ENCODE measurements at regions not wholly inside any gene's neighbourhood (a gene's known extent, or its start where the extent isn't known, plus 50 kb on each side); places are given as distances from the start of the nearest gene placed in this dataset.
"Not testable (repeated sequence)": the region's sequence is repeated elsewhere in the genome, so short reads cannot be mapped to it uniquely, and the experiment has no call there.

- Histone ChIP-seq H3K4me1 (ENCODE audit: insufficient read depth, low read length) (peaks cover 4% of the 10 kb centered on the region; the same call in 1 of the 2 replicates), H3K9me3 (ENCODE audit: insufficient read depth, low read depth, low read length) (no peaks in the 10 kb centered on the region), H3K9ac (ENCODE audit: low read depth, low read length) (no peak overlapping the region), H3K27me3 (ENCODE audit: insufficient read depth, low read length) (no peaks in the 10 kb centered on the region), H3K4me3 (ENCODE audit: low read length) (no peak overlapping the region), H3K36me3 (ENCODE audit: insufficient read depth, low read depth, low read length) (no peaks in the 10 kb centered on the region), H3K27ac (ENCODE audit: low read length) (no peak overlapping the region)
These were observed 738.2 kb downstream of the COL12A1 start for GRCh38 chr6:74467533-74468215.

GRCh38 chr6:74466572-74466971 is 739.3 kb downstream of the COL12A1 start:
- H3K4me3 ChIP-seq (ENCODE audit: low read length): no peak overlapping the region
- no peaks in the 10 kb centered on the region for H3K27me3 ChIP-seq (ENCODE audit: insufficient read depth, low read length)
- no peak overlapping the region for H3K27ac ChIP-seq (ENCODE audit: low read length)
- peaks cover 4% of the 10 kb centered on the region; the same call in 1 of the 2 replicates for H3K4me1 ChIP-seq (ENCODE audit: insufficient read depth, low read length)
- no peak overlapping the region for H3K9ac ChIP-seq (ENCODE audit: low read depth, low read length)
- H3K36me3 ChIP-seq (ENCODE audit: insufficient read depth, low read depth, low read length): no peaks in the 10 kb centered on the region
- no peaks in the 10 kb centered on the region for H3K9me3 ChIP-seq (ENCODE audit: insufficient read depth, low read depth, low read length)

- no peak overlapping the region for H3K9ac ChIP-seq (ENCODE audit: low read depth, low read length)
- no peaks in the 10 kb centered on the region for H3K9me3 ChIP-seq (ENCODE audit: insufficient read depth, low read depth, low read length)
- no peak overlapping the region for H3K4me3 ChIP-seq (ENCODE audit: low read length)
- H3K4me1 ChIP-seq (ENCODE audit: insufficient read depth, low read length): no peaks in the 10 kb centered on the region
- no peaks in the 10 kb centered on the region for H3K36me3 ChIP-seq (ENCODE audit: insufficient read depth, low read depth, low read length)
- no peak overlapping the region for H3K27ac ChIP-seq (ENCODE audit: low read length)
- H3K27me3 ChIP-seq (ENCODE audit: insufficient read depth, low read length): no peaks in the 10 kb centered on the region
These were observed 746.6 kb downstream of the COL12A1 start for GRCh38 chr6:74459260-74459659.

- H3K4me1 ChIP-seq (ENCODE audit: insufficient read depth, low read length): no peaks in the 10 kb centered on the region
- no peaks in the 10 kb centered on the region for H3K27me3 ChIP-seq (ENCODE audit: insufficient read depth, low read length)
These were observed 747.3 kb downstream of the COL12A1 start for GRCh38 chr6:74458536-74458935.

GRCh38 chr6:74455786-74456185 is 750.1 kb downstream of the COL12A1 start:
- Histone ChIP-seq H3K9ac (ENCODE audit: low read depth, low read length) (no peak overlapping the region), H3K27me3 (ENCODE audit: insufficient read depth, low read length) (no peaks in the 10 kb centered on the region), H3K36me3 (ENCODE audit: insufficient read depth, low read depth, low read length) (no peaks in the 10 kb centered on the region), H3K9me3 (ENCODE audit: insufficient read depth, low read depth, low read length) (no peaks in the 10 kb centered on the region), H3K4me1 (ENCODE audit: insufficient read depth, low read length) (no peaks in the 10 kb centered on the region), H3K27ac (ENCODE audit: low read length) (no peak overlapping the region), H3K4me3 (ENCODE audit: low read length) (no peak overlapping the region)

More at GRCh38 chr6:74458536-74458935, 747.3 kb downstream of the COL12A1 start:
- no peaks in the 10 kb centered on the region for H3K36me3 ChIP-seq (ENCODE audit: insufficient read depth, low read depth, low read length)
- no peak overlapping the region for H3K27ac ChIP-seq (ENCODE audit: low read length)
- no peak overlapping the region for H3K4me3 ChIP-seq (ENCODE audit: low read length)
- H3K9ac ChIP-seq (ENCODE audit: low read depth, low read length): no peak overlapping the region
- no peaks in the 10 kb centered on the region for H3K9me3 ChIP-seq (ENCODE audit: insufficient read depth, low read depth, low read length)

GRCh38 chr6:74451953-74452352 is 753.9 kb downstream of the COL12A1 start:
- Histone ChIP-seq H3K27me3 (ENCODE audit: insufficient read depth, low read length) (no peaks in the 10 kb centered on the region), H3K9me3 (ENCODE audit: insufficient read depth, low read depth, low read length) (no peaks in the 10 kb centered on the region), H3K36me3 (ENCODE audit: insufficient read depth, low read depth, low read length) (no peaks in the 10 kb centered on the region), H3K27ac (ENCODE audit: low read length) (no peak overlapping the region), H3K4me1 (ENCODE audit: insufficient read depth, low read length) (no peaks in the 10 kb centered on the region), H3K4me3 (ENCODE audit: low read length) (no peak overlapping the region), H3K9ac (ENCODE audit: low read depth, low read length) (no peak overlapping the region)

GRCh38 chr6:74448850-74449249 is 752.8 kb downstream of the CD109 start:
- Histone ChIP-seq H3K36me3 (ENCODE audit: insufficient read depth, low read depth, low read length) (no peaks in the 10 kb centered on the region), H3K9me3 (ENCODE audit: insufficient read depth, low read depth, low read length) (no peaks in the 10 kb centered on the region), H3K4me1 (ENCODE audit: insufficient read depth, low read length) (no peaks in the 10 kb centered on the region), H3K4me3 (ENCODE audit: low read length) (no peak overlapping the region), H3K9ac (ENCODE audit: low read depth, low read length) (no peak overlapping the region), H3K27ac (ENCODE audit: low read length) (no peak overlapping the region), H3K27me3 (ENCODE audit: insufficient read depth, low read length) (no peaks in the 10 kb centered on the region)

- no peaks in the 10 kb centered on the region for H3K9me3 ChIP-seq (ENCODE audit: insufficient read depth, low read depth, low read length)
- H3K9ac ChIP-seq (ENCODE audit: low read depth, low read length): no peak overlapping the region
- H3K4me1 ChIP-seq (ENCODE audit: insufficient read depth, low read length): no peaks in the 10 kb centered on the region
- H3K27me3 ChIP-seq (ENCODE audit: insufficient read depth, low read length): no peaks in the 10 kb centered on the region
- H3K27ac ChIP-seq (ENCODE audit: low read length): no peak overlapping the region
- H3K4me3 ChIP-seq (ENCODE audit: low read length): no peak overlapping the region
- H3K36me3 ChIP-seq (ENCODE audit: insufficient read depth, low read depth, low read length): no peaks in the 10 kb centered on the region
These were observed 751.0 kb downstream of the CD109 start for GRCh38 chr6:74447013-74447412.

- H3K9me3 ChIP-seq (ENCODE audit: insufficient read depth, low read depth, low read length): no peaks in the 10 kb centered on the region
- H3K4me3 ChIP-seq (ENCODE audit: low read length): no peak overlapping the region
- no peak overlapping the region for H3K9ac ChIP-seq (ENCODE audit: low read depth, low read length)
- no peaks in the 10 kb centered on the region for H3K27me3 ChIP-seq (ENCODE audit: insufficient read depth, low read length)
- no peak overlapping the region for H3K27ac ChIP-seq (ENCODE audit: low read length)
- H3K36me3 ChIP-seq (ENCODE audit: insufficient read depth, low read depth, low read length): no peaks in the 10 kb centered on the region
- H3K4me1 ChIP-seq (ENCODE audit: insufficient read depth, low read length): no peaks in the 10 kb centered on the region
These were observed 743.3 kb downstream of the CD109 start for GRCh38 chr6:74439123-74439811.

GRCh38 chr6:74438395-74438794 is 742.4 kb downstream of the CD109 start:
- H3K4me1 ChIP-seq (ENCODE audit: insufficient read depth, low read length); H3K9ac ChIP-seq (ENCODE audit: low read depth, low read length); H3K36me3 ChIP-seq (ENCODE audit: insufficient read depth, low read depth, low read length); H3K27ac ChIP-seq (ENCODE audit: low read length); H3K27me3 ChIP-seq (ENCODE audit: insufficient read depth, low read length); H3K4me3 ChIP-seq (ENCODE audit: low read length); H3K9me3 ChIP-seq (ENCODE audit: insufficient read depth, low read depth, low read length): not testable (repeated sequence)

GRCh38 chr6:74434171-74434570 is 738.2 kb downstream of the CD109 start:
- H3K27me3 ChIP-seq (ENCODE audit: insufficient read depth, low read length): no peaks in the 10 kb centered on the region
- no peaks in the 10 kb centered on the region for H3K36me3 ChIP-seq (ENCODE audit: insufficient read depth, low read depth, low read length)
- no peak overlapping the region for H3K9ac ChIP-seq (ENCODE audit: low read depth, low read length)
- no peaks in the 10 kb centered on the region for H3K4me1 ChIP-seq (ENCODE audit: insufficient read depth, low read length)
- no peak overlapping the region for H3K27ac ChIP-seq (ENCODE audit: low read length)
- H3K4me3 ChIP-seq (ENCODE audit: low read length): no peak overlapping the region
- no peaks in the 10 kb centered on the region for H3K9me3 ChIP-seq (ENCODE audit: insufficient read depth, low read depth, low read length)

- Histone ChIP-seq H3K9ac (ENCODE audit: low read depth, low read length) (no peak overlapping the region), H3K4me1 (ENCODE audit: insufficient read depth, low read length) (no peaks in the 10 kb centered on the region), H3K27ac (ENCODE audit: low read length) (no peak overlapping the region), H3K27me3 (ENCODE audit: insufficient read depth, low read length) (no peaks in the 10 kb centered on the region), H3K36me3 (ENCODE audit: insufficient read depth, low read depth, low read length) (no peaks in the 10 kb centered on the region), H3K4me3 (ENCODE audit: low read length) (no peak overlapping the region), H3K9me3 (ENCODE audit: insufficient read depth, low read depth, low read length) (no peaks in the 10 kb centered on the region)
These were observed 736.0 kb downstream of the CD109 start for GRCh38 chr6:74431873-74432580.

All from iPS-20b (cell line).